Astrocyte of the spinal cord (primary cell): ENCODE measurements at regions not wholly inside any gene's neighbourhood (a gene's known extent, or its start where the extent isn't known, plus 50 kb on each side); places are given as distances from the start of the nearest gene placed in this dataset.
"Not testable (repeated sequence)": the region's sequence is repeated elsewhere in the genome, so short reads cannot be mapped to it uniquely, and the experiment has no call there.

Source experiments
- DNase-seq: peaks from one replicate; pipeline ENCODE4 v3.0.0; 2011; ENCODE audit warnings: low read depth, low spot score
- H3K4me3 ChIP-seq: 2 replicates; pipeline ENCODE4 v1.5.1; 2011; ENCODE audit warnings: low read depth, mild to moderate bottlenecking, low read length, moderate library complexity
- in situ Hi-C: cut with HindIII; loops from 2 replicates; pipeline ENCODE4 v1.10.0; 2017; ENCODE audit warnings: low sequenced_read_pairs
- TF ChIP-seq, protein P1 (sequence below): IDR thresholded peaks from 2 replicates; pipeline ENCODE4 v1.5.1; 2012; ENCODE audit warnings: low read depth, mild to moderate bottlenecking, low read length, inconsistent platforms

DNA sequence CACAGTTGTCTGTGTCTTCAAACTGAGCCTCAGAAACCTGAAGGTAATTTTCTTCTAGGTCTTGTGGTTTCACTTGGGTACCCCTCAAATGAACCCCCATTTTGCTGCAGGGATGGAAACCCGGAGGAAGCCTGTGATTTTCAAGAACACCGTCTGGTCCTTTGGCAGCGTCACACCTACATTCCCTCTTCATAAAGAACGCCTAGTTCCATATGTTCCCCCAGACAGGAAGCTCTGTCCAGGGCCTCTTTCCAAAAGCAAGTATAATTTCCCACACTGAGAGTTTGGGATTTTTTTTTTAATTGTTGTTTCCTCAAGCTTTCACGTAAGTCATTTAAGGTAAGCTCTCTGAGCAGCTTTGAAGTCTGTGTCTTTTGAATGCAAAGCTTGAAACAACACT lies 515.0 kb downstream of the TMEM114 start:
- in situ Hi-C loops, result no loop called here
- H3K4me3 ChIP-seq, result no peak overlapping the region
- TF ChIP-seq, protein P1, sequence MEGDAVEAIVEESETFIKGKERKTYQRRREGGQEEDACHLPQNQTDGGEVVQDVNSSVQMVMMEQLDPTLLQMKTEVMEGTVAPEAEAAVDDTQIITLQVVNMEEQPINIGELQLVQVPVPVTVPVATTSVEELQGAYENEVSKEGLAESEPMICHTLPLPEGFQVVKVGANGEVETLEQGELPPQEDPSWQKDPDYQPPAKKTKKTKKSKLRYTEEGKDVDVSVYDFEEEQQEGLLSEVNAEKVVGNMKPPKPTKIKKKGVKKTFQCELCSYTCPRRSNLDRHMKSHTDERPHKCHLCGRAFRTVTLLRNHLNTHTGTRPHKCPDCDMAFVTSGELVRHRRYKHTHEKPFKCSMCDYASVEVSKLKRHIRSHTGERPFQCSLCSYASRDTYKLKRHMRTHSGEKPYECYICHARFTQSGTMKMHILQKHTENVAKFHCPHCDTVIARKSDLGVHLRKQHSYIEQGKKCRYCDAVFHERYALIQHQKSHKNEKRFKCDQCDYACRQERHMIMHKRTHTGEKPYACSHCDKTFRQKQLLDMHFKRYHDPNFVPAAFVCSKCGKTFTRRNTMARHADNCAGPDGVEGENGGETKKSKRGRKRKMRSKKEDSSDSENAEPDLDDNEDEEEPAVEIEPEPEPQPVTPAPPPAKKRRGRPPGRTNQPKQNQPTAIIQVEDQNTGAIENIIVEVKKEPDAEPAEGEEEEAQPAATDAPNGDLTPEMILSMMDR, result no peak
- no peak for DNase-seq

GRCh38 chr16:8070506-8070905 lies 519.8 kb downstream of the TMEM114 start:
- TF ChIP-seq, protein P1, result no peak
- no peak overlapping the region for H3K4me3 ChIP-seq
- in situ Hi-C loops, result no loop called here
- no peak for DNase-seq

GRCh38 chr16:8068225-8068624 lies 522.1 kb downstream of the TMEM114 start:
- H3K4me3 ChIP-seq, in situ Hi-C loops, DNase-seq: not testable (repeated sequence)

DNA sequence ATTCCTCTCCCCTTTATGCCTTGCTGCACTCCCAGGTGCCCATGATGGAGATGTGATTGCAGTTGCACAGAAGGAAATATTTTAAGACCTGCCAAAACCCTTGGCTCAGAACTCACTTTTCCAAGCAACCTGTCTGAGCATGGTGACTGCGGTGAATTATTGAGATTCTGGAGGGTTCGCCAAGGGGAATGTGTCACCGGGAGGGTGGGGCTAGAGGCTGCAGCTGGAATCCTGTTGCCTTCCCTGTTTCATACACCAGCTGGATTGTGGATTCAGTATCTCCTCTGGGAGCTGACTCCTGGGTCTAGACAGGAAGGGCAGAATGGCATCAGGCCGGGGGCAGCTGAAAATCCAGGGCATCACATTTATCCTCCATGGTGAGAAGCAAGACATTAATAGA lies 527.2 kb downstream of the TMEM114 start:
- in situ Hi-C loops, result no loop called here
- no peak for DNase-seq
- TF ChIP-seq, protein P1, result no peak
- H3K4me3 ChIP-seq, result no peak overlapping the region

DNA sequence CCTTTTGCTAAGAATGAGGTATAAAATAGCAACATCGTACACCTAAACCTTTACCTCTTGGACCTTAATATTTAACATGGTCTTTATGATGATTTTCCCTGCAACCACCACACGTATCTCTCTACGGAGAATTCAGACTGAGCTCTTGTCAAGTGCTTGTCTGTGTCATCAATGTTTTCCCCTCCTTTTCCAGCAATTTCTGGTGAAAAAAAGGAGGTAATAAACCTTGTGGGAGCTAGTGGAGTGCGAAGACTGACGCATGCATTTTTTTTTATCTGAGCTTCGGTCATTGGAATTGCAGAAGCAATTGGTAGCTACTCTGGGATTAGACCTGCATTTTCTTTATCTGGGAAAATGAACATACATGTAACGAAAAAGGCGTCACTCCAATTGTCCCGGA lies 527.6 kb downstream of the TMEM114 start:
- no peak for DNase-seq
- H3K4me3 ChIP-seq, result no peak overlapping the region
- TF ChIP-seq, protein P1, result no peak
- in situ Hi-C loops, result no loop called here

DNA sequence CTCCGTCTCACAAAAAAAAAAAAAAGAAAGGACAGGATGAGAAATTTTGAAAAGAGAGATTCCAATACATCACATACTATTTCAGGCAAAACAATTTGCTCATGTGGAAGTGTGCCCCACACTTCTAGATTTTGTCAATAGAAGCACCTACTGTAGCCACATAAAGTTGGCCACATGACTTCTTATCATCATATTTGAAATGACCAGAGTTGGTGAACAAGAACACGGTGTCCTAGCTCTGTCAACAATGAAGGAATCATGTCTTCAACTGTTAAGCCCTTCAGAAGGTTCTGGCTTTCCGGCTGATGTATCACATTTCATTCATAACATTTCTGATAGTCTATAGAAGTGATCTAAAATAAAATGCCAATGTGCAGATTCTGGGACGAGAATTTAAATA lies 534.5 kb downstream of the TMEM114 start:
- in situ Hi-C loops, result no loop called here
- no peak overlapping the region for H3K4me3 ChIP-seq
- TF ChIP-seq, protein P1, result no peak
- no peak for DNase-seq

- TF ChIP-seq, protein P1, result no peak
- in situ Hi-C loops, result no loop called here
- no peak overlapping the region for H3K4me3 ChIP-seq
- no peak for DNase-seq
Measured at GRCh38 chr16:8053437-8053836, 536.9 kb downstream of the TMEM114 start.
